Activated CD8-positive, alpha-beta memory T cell treated with anti-CD3 and anti-CD28 coated beads for 36 hours (primary cell): ENCODE measurements at regions not wholly inside any gene's neighbourhood (a gene's known extent, or its start where the extent isn't known, plus 50 kb on each side); places are given as distances from the start of the nearest gene placed in this dataset.

Experiments
- CTCF ChIA-PET: fragments of 350-600 bp; sonication (Branson Sonifier 250); formaldehyde crosslinking; loops from one replicate; lab custom pipeline; 2021; ENCODE audit warnings: antibody characterized with exemption; lab: Charles Lee
- POLR2A ChIA-PET: fragments of 350-600 bp; sonication (Branson Sonifier 250); formaldehyde crosslinking; loops from one replicate; lab custom pipeline; 2021; ENCODE audit warnings: antibody characterized with exemption; lab: Charles Lee

DNA sequence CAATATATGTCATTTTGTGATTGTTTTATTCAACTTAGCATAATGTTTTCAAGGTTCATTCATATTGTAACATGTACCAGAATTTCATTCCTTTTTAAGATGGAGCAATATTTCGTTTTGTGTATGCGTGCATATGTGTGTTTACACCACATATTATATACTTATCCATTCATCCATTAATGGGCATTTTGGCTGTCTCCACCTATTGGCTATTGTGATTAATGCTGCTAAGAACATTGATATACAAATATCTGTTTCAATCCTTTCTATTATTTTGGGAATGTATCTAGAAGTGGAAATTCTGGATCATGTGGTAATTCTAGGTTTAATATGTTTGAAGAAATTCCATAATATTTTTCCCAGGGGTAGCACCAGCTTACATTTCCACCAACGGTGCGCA lies 403.9 kb upstream of the LMCD1 start:
- CTCF ChIA-PET, result no interaction called here
- POLR2A ChIA-PET, result no interaction called here

GRCh38 chr3:8103954-8104353 lies 397.7 kb upstream of the LMCD1 start:
- POLR2A ChIA-PET, result no interaction called here

DNA sequence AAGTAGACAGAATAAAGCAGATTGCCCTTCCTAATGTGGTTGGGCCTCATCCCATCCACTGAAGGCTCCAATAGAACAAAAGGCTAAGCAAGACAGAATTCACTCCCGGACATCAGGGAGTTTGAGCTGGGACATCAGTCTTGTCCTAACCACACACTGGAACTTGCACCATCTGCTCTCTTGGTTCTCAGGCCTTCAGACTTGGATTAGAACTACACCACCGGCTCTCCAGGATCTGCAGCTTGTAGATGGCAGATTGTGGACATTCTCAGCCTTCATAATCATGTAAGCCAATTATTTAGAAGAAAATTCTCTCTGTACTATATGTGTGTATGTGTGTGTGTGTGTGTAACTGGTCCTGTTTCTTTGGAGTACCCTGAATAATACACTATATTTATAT lies 394.7 kb upstream of the LMCD1 start:
- CTCF ChIA-PET, result no interaction called here
- POLR2A ChIA-PET, result no interaction called here

More at GRCh38 chr3:8103954-8104353, 397.7 kb upstream of the LMCD1 start:
- CTCF ChIA-PET, result no interaction called here

GRCh38 chr3:8110966-8111798 lies 390.4 kb upstream of the LMCD1 start:
- ChIA-PET POLR2A (no interaction called here), CTCF (no interaction called here)

- ChIA-PET POLR2A (no interaction called here), CTCF (no interaction called here)
Measured at GRCh38 chr3:8112587-8112986, 389.0 kb upstream of the LMCD1 start.

DNA sequence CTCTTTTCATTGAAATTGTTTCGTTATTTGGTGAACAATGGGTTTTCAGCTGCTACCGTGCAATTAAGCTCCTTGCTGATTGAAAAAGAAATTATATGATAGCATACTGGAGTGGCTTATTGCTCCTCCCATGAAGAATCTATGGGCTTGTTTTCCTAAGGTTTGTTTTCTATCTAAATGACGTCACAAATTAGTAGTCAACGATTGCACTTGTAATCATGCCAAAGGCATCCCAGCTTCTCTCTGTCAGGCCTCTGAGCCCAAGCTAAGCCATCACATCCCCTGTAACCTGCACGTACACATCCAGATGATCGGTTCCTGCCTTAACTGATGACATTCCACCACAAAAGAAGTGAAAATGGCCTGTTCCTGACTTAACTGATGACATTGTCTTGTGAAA lies 388.0 kb upstream of the LMCD1 start:
- CTCF ChIA-PET, result no interaction called here
- POLR2A ChIA-PET, result no interaction called here

- ChIA-PET CTCF (no interaction called here), POLR2A (no interaction called here)
Measured at GRCh38 chr3:8128686-8129085, 372.9 kb upstream of the LMCD1 start.

DNA sequence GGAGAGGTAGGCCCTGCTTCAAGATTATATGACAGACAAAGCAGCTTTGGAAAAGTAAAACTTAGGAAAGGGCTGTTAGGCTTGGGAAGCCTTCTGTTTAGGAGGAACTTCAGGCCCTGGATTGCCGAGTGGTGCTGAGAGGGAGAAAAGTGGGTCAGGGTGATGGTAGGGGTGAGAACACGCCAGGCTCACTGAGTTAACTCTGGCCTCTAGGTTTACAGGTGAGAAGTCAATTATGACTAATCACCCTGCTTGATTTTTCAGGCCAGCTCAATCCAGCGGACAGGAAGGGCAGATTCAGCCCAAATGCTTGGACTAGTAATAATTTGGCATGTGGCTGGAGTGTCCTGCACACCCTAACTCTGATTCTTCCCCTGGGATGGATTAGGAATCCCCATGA lies 365.1 kb upstream of the LMCD1 start:
- ChIA-PET POLR2A (no interaction called here), CTCF (no interaction called here)

DNA sequence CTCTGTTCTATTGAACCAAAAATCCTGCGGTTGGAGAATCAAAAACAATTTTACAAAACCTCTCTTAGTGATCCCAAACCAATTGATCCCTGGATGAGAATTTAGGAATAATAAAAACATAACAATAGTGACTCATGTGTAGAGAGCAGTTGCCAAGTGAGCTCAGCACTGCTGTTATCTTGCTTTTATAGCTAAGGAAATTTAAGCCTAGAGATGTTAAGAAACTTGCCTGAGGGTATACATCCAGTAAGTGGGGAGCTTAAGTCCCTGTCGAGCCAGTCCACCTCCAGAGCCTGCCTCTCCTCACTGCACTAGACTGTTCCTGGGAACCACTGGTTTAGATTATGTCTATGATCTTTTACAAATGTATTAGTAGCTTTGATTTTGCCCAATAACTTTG lies 358.4 kb upstream of the LMCD1 start:
- POLR2A ChIA-PET, result no interaction called here
- CTCF ChIA-PET, result no interaction called here

- ChIA-PET CTCF (no interaction called here), POLR2A (no interaction called here)
Measured at GRCh38 chr3:8145661-8146060, 356.0 kb upstream of the LMCD1 start.

DNA sequence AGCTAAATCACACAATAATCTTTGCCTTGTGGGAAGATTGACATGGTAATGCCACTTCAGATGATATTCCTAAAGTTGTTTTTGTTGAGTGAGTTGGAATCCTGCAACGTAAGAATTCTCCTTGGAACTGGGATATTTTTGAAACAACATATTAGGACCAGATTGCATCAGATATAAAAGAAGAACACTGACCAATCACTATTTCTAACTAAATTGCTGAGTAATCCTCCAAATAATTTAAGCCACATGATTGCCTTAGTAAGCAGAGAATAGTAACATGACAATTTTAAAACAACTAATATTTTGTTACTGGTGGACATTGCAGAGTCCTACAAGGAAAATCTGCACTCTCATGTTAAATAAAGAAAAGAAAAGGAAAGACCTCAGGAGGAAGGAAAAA lies 353.9 kb upstream of the LMCD1 start:
- ChIA-PET POLR2A (no interaction called here), CTCF (no interaction called here)

GRCh38 chr3:8152821-8153418 lies 348.7 kb upstream of the LMCD1 start:
- CTCF ChIA-PET, result no interaction called here

DNA sequence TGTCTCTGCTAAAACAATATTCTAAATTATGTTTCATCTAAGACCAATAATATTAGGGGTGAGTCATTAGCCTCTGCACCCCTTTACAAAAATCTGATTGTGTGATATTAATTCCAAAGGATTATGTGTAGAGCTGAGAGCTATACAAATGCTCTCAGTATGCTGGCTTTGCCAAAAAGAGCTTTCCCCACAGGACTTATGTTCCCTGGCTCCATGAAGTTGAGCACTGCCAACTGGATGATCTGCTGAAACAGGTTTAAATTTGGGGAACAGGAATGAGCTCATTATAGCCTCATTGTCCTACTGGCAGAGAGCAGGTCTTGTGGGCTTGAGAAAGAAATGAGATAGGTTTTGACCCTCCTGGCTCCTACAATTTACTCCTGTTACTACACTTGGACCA lies 347.8 kb upstream of the LMCD1 start:
- CTCF ChIA-PET, result no interaction called here

More at GRCh38 chr3:8152821-8153418, 348.7 kb upstream of the LMCD1 start:
- POLR2A ChIA-PET, result no interaction called here

DNA sequence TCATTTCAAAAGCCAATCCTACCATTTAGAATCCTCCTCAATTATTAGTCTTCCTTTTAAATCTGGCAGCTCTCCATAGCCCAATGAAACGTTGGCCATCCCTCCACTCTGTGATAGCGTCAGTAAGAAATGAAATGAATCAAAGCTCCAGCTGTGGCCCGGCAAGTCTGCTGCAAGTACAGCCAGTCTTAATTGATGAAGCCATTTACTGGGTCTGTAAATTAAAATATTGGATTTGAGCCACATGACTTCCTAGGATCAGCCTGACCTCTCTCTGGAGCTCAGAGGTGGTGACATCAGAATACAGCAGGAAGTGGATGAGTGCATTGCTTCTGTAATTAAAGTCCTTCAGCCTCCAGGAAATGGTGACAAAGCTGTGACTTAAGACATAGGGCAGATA lies 347.0 kb upstream of the LMCD1 start:
- ChIA-PET CTCF (no interaction called here), POLR2A (no interaction called here)

More for the DNA sequence above, 347.8 kb upstream of the LMCD1 start:
- POLR2A ChIA-PET, result no interaction called here

- CTCF ChIA-PET, result no interaction called here
- POLR2A ChIA-PET, result no interaction called here
Measured at GRCh38 chr3:8156138-8156537, 345.5 kb upstream of the LMCD1 start.

- ChIA-PET POLR2A (no interaction called here), CTCF (no interaction called here)
Measured at GRCh38 chr3:8156831-8157230, 344.8 kb upstream of the LMCD1 start.

- POLR2A ChIA-PET, result no interaction called here
Measured at GRCh38 chr3:8157640-8158039, 344.0 kb upstream of the LMCD1 start.

GRCh38 chr3:8164145-8164544 lies 337.5 kb upstream of the LMCD1 start:
- ChIA-PET POLR2A (no interaction called here), CTCF (no interaction called here)

More at GRCh38 chr3:8157640-8158039, 344.0 kb upstream of the LMCD1 start:
- CTCF ChIA-PET, result no interaction called here

GRCh38 chr3:8166014-8166413 lies 335.6 kb upstream of the LMCD1 start:
- POLR2A ChIA-PET, result no interaction called here
- CTCF ChIA-PET, result no interaction called here

GRCh38 chr3:8170971-8171508 lies 330.6 kb upstream of the LMCD1 start:
- ChIA-PET CTCF (no interaction called here), POLR2A (no interaction called here)

- ChIA-PET POLR2A (no interaction called here), CTCF (no interaction called here)
Measured at GRCh38 chr3:8173892-8174291, 327.7 kb upstream of the LMCD1 start.
